ENCODE measurements at regions not wholly inside any gene's neighbourhood (a gene's known extent, or its start where the extent isn't known, plus 50 kb on each side); places are given as distances from the start of the nearest gene placed in this dataset.
A peak's percentile ranks its signal among the peaks of the same experiment; 100 is the strongest.

DNA sequence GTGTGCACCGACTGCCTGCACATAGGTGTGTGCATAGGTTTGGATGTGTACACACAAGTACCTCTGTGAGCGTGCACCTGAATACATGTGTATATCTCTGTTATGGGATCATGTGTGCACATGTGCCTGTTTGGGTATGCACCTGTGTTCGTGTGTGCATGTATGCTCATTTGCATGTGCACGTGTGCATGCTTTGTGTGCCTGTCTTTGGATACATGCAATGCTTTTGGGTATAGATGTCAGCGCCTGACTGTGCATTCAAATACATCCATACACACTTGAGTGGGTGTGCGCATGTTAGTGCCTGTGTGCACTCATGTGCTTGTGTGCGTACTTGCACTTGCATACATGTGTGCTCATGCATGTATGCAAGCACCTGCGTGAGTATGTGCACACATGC is 258.1 kb downstream of the IRX2 start:
- peaks cover 4% of the 10 kb centered on the region for H3K9me3 Mint-ChIP-seq
- H3K4me3 Mint-ChIP-seq, result no peak overlapping the region
- Histone ChIP-seq H3K27me3 (no peaks in the 10 kb centered on the region), H3K4me1 (peaks cover 22% of the 10 kb centered on the region), H3F3A (ENCODE audit: low read depth) (peaks cover 21% of the 10 kb centered on the region), H3K4me3 (no peak overlapping the region), H3K36me3 (no peaks in the 10 kb centered on the region), H3K79me2 (ENCODE audit: low read depth) (no peaks in the 10 kb centered on the region), H4K20me1 (ENCODE audit: low read depth) (no peaks in the 10 kb centered on the region), H3K9ac (no peak overlapping the region), H3K4me2 (no peak overlapping the region), H2AFZ (replicated peaks) (no peak overlapping the region), H3K27ac (no peak overlapping the region), H3K9me3 (ENCODE audit: low read depth) (no peaks in the 10 kb centered on the region)
- TF ChIP-seq EZH2 (IDR thresholded peaks at IDR 0.05), result no peak
- H3K36me3 Mint-ChIP-seq, result no peaks in the 10 kb centered on the region
- peak overlapping the region; percentile 60 for H3K27ac Mint-ChIP-seq
- H3K27me3 Mint-ChIP-seq (ENCODE audit: insufficient read depth, low read depth), result peaks cover 8% of the 10 kb centered on the region
- DNase-seq (ENCODE audit: low spot score), result no peak
- peaks cover 16% of the 10 kb centered on the region for H3K4me1 Mint-ChIP-seq

DNA sequence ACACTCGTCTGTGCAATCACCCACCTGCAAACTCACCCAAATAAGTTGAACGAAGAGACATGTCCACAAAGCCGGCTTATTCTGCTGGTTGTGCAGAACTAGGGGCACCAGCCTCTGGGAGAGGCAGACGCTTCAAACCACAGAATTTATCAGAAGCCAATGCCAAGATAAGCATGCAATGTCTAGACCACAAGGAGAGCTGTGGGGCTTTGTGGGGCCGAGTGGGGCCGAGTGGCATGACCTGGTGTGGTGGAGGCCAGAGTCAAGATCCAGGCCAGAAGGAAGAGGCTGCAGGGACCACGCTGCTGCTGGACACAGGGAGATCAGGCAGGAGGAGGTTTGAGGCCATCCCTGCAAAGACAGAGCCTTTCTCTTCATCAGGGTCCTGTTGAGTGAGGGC is 259.0 kb downstream of the IRX2 start:
- Histone ChIP-seq H3K79me2 (ENCODE audit: low read depth) (no peaks in the 10 kb centered on the region), H3K36me3 (no peaks in the 10 kb centered on the region), H3F3A (ENCODE audit: low read depth) (peaks cover 12% of the 10 kb centered on the region), H3K9ac (no peak overlapping the region), H3K9me3 (ENCODE audit: low read depth) (no peaks in the 10 kb centered on the region), H2AFZ (replicated peaks) (no peak overlapping the region), H3K4me2 (no peak overlapping the region), H3K27me3 (no peaks in the 10 kb centered on the region), H3K27ac (no peak overlapping the region), H4K20me1 (ENCODE audit: low read depth) (no peaks in the 10 kb centered on the region), H3K4me3 (no peak overlapping the region), H3K4me1 (peaks cover 13% of the 10 kb centered on the region)
- Mint-ChIP-seq H3K9me3 (peaks cover 5% of the 10 kb centered on the region), H3K27ac (peak overlapping the region; percentile 29), H3K4me3 (no peak overlapping the region), H3K36me3 (no peaks in the 10 kb centered on the region), H3K27me3 (ENCODE audit: insufficient read depth, low read depth) (peaks cover 8% of the 10 kb centered on the region), H3K4me1 (peaks cover 9% of the 10 kb centered on the region)
- TF ChIP-seq EZH2 (IDR thresholded peaks at IDR 0.05), result no peak
- no peak for DNase-seq (ENCODE audit: low spot score)

DNA sequence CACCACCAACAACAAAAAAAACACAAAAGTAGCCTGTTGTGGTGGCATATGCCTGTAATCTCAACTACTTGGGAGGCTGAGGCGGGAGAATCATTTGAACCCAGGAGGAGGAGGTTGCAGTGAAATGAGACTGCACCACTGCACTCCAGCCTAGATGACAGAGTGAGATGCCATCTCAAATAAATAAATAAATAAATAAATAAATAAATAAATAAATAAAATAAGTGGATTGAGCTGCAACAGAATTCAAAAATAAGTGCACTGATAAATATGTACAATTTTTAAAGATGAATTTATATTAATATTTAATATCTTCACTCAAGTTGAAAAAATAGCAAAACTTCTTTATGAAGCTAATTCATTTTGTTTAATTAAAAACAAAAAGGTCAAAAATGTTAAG is 259.6 kb downstream of the IRX2 start:
- no peak overlapping the region for H3K27ac Mint-ChIP-seq

DNA sequence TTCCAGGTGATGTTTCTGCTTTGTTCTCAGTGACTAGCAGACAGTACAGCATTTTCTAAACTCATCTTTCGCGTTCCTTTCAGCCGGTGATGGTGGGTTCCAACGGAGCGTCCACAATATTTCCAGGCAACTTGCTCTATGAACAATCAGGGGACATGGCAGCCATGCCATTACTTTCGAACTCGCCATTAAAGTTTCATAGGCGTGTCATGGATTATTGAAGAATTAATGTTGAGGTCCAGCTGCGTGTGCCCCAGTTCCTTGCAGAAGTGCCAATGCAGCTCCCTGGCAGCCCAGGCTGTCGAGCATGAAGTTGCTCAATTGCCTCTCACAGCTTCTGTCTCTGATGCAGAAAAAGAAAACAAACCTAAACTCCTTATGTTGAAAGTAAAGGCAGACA is 262.2 kb downstream of the IRX2 start:
- H3K36me3 Mint-ChIP-seq, result no peaks in the 10 kb centered on the region
- H3K4me3 Mint-ChIP-seq, result no peak overlapping the region
- no peak for DNase-seq (ENCODE audit: low spot score)
- no peak overlapping the region for H3K4me2 ChIP-seq
- H3K27me3 Mint-ChIP-seq (ENCODE audit: insufficient read depth, low read depth), result peaks cover 4% of the 10 kb centered on the region
- no peak overlapping the region for H3K4me3 ChIP-seq
- no peaks in the 10 kb centered on the region for H3K4me1 ChIP-seq
- H3K9ac ChIP-seq, result no peak overlapping the region
- H3K79me2 ChIP-seq (ENCODE audit: low read depth), result no peaks in the 10 kb centered on the region
- H3K27me3 ChIP-seq, result no peaks in the 10 kb centered on the region
- H3K27ac Mint-ChIP-seq, result no peak overlapping the region
- H3K9me3 Mint-ChIP-seq, result peaks cover 15% of the 10 kb centered on the region
- no peaks in the 10 kb centered on the region for H3K4me1 Mint-ChIP-seq
- peaks cover 6% of the 10 kb centered on the region for H3K9me3 ChIP-seq (ENCODE audit: low read depth)
- TF ChIP-seq, protein P1, sequence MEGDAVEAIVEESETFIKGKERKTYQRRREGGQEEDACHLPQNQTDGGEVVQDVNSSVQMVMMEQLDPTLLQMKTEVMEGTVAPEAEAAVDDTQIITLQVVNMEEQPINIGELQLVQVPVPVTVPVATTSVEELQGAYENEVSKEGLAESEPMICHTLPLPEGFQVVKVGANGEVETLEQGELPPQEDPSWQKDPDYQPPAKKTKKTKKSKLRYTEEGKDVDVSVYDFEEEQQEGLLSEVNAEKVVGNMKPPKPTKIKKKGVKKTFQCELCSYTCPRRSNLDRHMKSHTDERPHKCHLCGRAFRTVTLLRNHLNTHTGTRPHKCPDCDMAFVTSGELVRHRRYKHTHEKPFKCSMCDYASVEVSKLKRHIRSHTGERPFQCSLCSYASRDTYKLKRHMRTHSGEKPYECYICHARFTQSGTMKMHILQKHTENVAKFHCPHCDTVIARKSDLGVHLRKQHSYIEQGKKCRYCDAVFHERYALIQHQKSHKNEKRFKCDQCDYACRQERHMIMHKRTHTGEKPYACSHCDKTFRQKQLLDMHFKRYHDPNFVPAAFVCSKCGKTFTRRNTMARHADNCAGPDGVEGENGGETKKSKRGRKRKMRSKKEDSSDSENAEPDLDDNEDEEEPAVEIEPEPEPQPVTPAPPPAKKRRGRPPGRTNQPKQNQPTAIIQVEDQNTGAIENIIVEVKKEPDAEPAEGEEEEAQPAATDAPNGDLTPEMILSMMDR (IDR thresholded peaks at IDR 0.05), result no peak
- TF ChIP-seq EZH2 (IDR thresholded peaks at IDR 0.05) (no peak), EZH2phosphoT487 (IDR thresholded peaks at IDR 0.05) (no peak)
- no peak overlapping the region for H3K27ac ChIP-seq
- H2AFZ ChIP-seq (replicated peaks), result no peak overlapping the region
- H3F3A ChIP-seq (ENCODE audit: low read depth), result no peaks in the 10 kb centered on the region
- no peaks in the 10 kb centered on the region for H3K36me3 ChIP-seq
- H4K20me1 ChIP-seq (ENCODE audit: low read depth), result no peaks in the 10 kb centered on the region

More for the DNA sequence above, 259.6 kb downstream of the IRX2 start:
- peaks cover 7% of the 10 kb centered on the region for H3K9me3 Mint-ChIP-seq
- no peaks in the 10 kb centered on the region for H3K36me3 Mint-ChIP-seq
- Histone ChIP-seq H3K9me3 (ENCODE audit: low read depth) (no peaks in the 10 kb centered on the region), H3K4me1 (peaks cover 6% of the 10 kb centered on the region), H3K36me3 (no peaks in the 10 kb centered on the region), H3K9ac (no peak overlapping the region), H3K27me3 (no peaks in the 10 kb centered on the region), H3K79me2 (ENCODE audit: low read depth) (no peaks in the 10 kb centered on the region), H3K4me2 (no peak overlapping the region), H2AFZ (replicated peaks) (no peak overlapping the region), H3K27ac (no peak overlapping the region), H3K4me3 (no peak overlapping the region), H3F3A (ENCODE audit: low read depth) (peaks cover 5% of the 10 kb centered on the region), H4K20me1 (ENCODE audit: low read depth) (no peaks in the 10 kb centered on the region)
- TF ChIP-seq EZH2 (IDR thresholded peaks at IDR 0.05) (no peak), EZH2phosphoT487 (IDR thresholded peaks at IDR 0.05) (no peak)
- TF ChIP-seq, protein P1 (IDR thresholded peaks at IDR 0.05), result no peak
- no peak overlapping the region for H3K4me3 Mint-ChIP-seq
- DNase-seq (ENCODE audit: low spot score), result no peak
- H3K4me1 Mint-ChIP-seq, result peaks cover 3% of the 10 kb centered on the region
- peaks cover 8% of the 10 kb centered on the region for H3K27me3 Mint-ChIP-seq (ENCODE audit: insufficient read depth, low read depth)

Measured in neural progenitor cell (in vitro differentiated cells).